ENCODE measurements at regions not wholly inside any gene's neighbourhood (a gene's known extent, or its start where the extent isn't known, plus 50 kb on each side); places are given as distances from the start of the nearest gene placed in this dataset.
A peak's percentile ranks its signal among the peaks of the same experiment; 100 is the strongest.

GRCh38 chr9:121596515-121596914 lies 54.9 kb upstream of the DAB2IP start:
- no peak overlapping the region for H3K4me3 ChIP-seq
- H3K27me3 ChIP-seq = no peaks in the 10 kb centered on the region
- DNase-seq = no peak
- H3K36me3 ChIP-seq = no peaks in the 10 kb centered on the region
- intact Hi-C loops (cut with DNase I; ENCODE audit: low total_unique reads) = no loop called here
- no peaks in the 10 kb centered on the region for H3K4me1 ChIP-seq
- TF ChIP-seq POLR2A (IDR thresholded peaks at IDR 0.05) (no peak), CTCF (IDR thresholded peaks at IDR 0.05) (no peak)
- no peak overlapping the region for H3K27ac ChIP-seq
- no peaks in the 10 kb centered on the region for H3K9me3 ChIP-seq

- Histone ChIP-seq H3K4me1 (no peaks in the 10 kb centered on the region), H3K36me3 (no peaks in the 10 kb centered on the region), H3K27me3 (no peaks in the 10 kb centered on the region), H3K4me3 (peak overlapping the region; percentile 54 to 88), H3K27ac (peak overlapping the region; percentile 85 to 94), H3K9me3 (no peaks in the 10 kb centered on the region)
- DNase-seq = no peak
- intact Hi-C loops (cut with DNase I; ENCODE audit: low total_unique reads) = no loop called here
- TF ChIP-seq CTCF (IDR thresholded peaks at IDR 0.05) = no peak
- TF ChIP-seq POLR2A (IDR thresholded peaks at IDR 0.05) = no peak
Measured at GRCh38 chr9:121597698-121598166, 53.7 kb upstream of the DAB2IP start.

- peak overlapping the region; percentile 85 to 94 for H3K27ac ChIP-seq
- no peaks in the 10 kb centered on the region for H3K9me3 ChIP-seq
- H3K4me3 ChIP-seq = peak overlapping the region; percentile 54 to 88
- H3K27me3 ChIP-seq = no peaks in the 10 kb centered on the region
- peak; percentile 87 to 89 for DNase-seq
- TF ChIP-seq CTCF (IDR thresholded peaks at IDR 0.05) = peak; percentile 42 to 73 (median 58)
- TF ChIP-seq POLR2A (IDR thresholded peaks at IDR 0.05) = peak in 1 of 2 donors; percentile 34
- intact Hi-C loops (cut with DNase I; ENCODE audit: low total_unique reads) = no loop called here
- H3K4me1 ChIP-seq = no peaks in the 10 kb centered on the region
- no peaks in the 10 kb centered on the region for H3K36me3 ChIP-seq
Measured at GRCh38 chr9:121598167-121598964, 53.1 kb upstream of the DAB2IP start.

GRCh38 chr9:121598965-121599871 lies 52.2 kb upstream of the DAB2IP start:
- no peaks in the 10 kb centered on the region for H3K36me3 ChIP-seq
- intact Hi-C loops (cut with DNase I; ENCODE audit: low total_unique reads) = no loop called here
- H3K27me3 ChIP-seq = no peaks in the 10 kb centered on the region
- H3K4me1 ChIP-seq = no peaks in the 10 kb centered on the region
- peak overlapping the region; percentile 85 to 94 for H3K27ac ChIP-seq
- peak; percentile 80 to 85 for DNase-seq
- peak overlapping the region; percentile 54 to 88 for H3K4me3 ChIP-seq
- TF ChIP-seq POLR2A (IDR thresholded peaks at IDR 0.05) = peak in 1 of 2 donors; percentile 79
- peak in 1 of 4 experiments; percentile 18 for TF ChIP-seq CTCF (IDR thresholded peaks at IDR 0.05)
- H3K9me3 ChIP-seq = no peaks in the 10 kb centered on the region

Measured in uterus (tissue), 3 donors.